Hepatocyte (in vitro differentiated cells): ENCODE measurements at regions not wholly inside any gene's neighbourhood (a gene's known extent, or its start where the extent isn't known, plus 50 kb on each side); places are given as distances from the start of the nearest gene placed in this dataset.

Experiments
- EZH2 ChIP-seq: fragments of 200-600 bp; sonication (generic); IDR thresholded peaks from 2 replicates; pipeline ENCODE4 v1.6.1; 2016; ENCODE audit warnings: antibody characterized with exemption, mild to moderate bottlenecking, borderline replicate concordance
- EZH2phosphoT487 ChIP-seq: fragments of 200-600 bp; sonication (generic); IDR thresholded peaks from one replicate; pipeline ENCODE4 v1.6.1; 2018; ENCODE audit warnings: antibody characterized with exemption, mild to moderate bottlenecking, low read depth, moderate library complexity; ENCODE audit not compliant: unreplicated experiment, severe bottlenecking
- TF ChIP-seq, protein P1 (sequence below): fragments of 200-600 bp; sonication (generic); IDR thresholded peaks from 2 replicates; pipeline ENCODE4 v1.5.1; 2016; ENCODE audit warnings: antibody characterized with exemption, mild to moderate bottlenecking; ENCODE audit not compliant: poor library complexity

DNA sequence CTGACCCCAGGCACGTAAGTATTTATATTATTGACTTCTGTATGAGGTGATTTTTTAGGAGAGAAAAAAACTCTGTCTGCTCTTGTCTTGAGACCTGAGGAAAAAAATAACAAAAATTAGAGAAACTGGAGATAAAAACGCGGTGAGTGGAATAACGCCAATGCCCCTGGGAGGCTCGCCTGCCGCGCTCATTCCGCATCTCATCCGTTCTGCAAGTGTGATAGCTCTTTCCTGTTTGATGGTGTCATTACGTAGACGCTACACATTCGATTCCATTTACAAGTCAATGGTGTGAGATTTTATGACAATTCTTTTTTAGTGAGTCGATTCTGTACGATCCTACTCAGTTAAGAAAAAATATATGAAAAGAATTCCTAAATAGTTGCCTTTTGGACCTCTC, 194.3 kb upstream of the SMIM21 start:
- TF ChIP-seq, protein P1, sequence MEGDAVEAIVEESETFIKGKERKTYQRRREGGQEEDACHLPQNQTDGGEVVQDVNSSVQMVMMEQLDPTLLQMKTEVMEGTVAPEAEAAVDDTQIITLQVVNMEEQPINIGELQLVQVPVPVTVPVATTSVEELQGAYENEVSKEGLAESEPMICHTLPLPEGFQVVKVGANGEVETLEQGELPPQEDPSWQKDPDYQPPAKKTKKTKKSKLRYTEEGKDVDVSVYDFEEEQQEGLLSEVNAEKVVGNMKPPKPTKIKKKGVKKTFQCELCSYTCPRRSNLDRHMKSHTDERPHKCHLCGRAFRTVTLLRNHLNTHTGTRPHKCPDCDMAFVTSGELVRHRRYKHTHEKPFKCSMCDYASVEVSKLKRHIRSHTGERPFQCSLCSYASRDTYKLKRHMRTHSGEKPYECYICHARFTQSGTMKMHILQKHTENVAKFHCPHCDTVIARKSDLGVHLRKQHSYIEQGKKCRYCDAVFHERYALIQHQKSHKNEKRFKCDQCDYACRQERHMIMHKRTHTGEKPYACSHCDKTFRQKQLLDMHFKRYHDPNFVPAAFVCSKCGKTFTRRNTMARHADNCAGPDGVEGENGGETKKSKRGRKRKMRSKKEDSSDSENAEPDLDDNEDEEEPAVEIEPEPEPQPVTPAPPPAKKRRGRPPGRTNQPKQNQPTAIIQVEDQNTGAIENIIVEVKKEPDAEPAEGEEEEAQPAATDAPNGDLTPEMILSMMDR = no peak
- TF ChIP-seq EZH2 = no peak
- no peak for TF ChIP-seq EZH2phosphoT487
